Brain microvascular endothelial cell (primary cell): ENCODE measurements at regions not wholly inside any gene's neighbourhood (a gene's known extent, or its start where the extent isn't known, plus 50 kb on each side); places are given as distances from the start of the nearest gene placed in this dataset.

Source experiments
- DNase-seq: peaks from one replicate; pipeline ENCODE4 v3.0.0-alpha.2; 2020
- H3K27ac ChIP-seq: fragments of 250-450 bp; sonication (Bioruptor Pico); 2 replicates; pipeline ENCODE4 v1.5.1; 2020; ENCODE audit warnings: mild to moderate bottlenecking, moderate library complexity
- H3K27me3 ChIP-seq: fragments of 250-450 bp; sonication (Bioruptor Pico); replicated peaks from 2 replicates; pipeline ENCODE4 v1.5.1; 2020; ENCODE audit warnings: mild to moderate bottlenecking
- H3K36me3 ChIP-seq: fragments of 250-450 bp; sonication (Bioruptor Pico); replicated peaks from 2 replicates; pipeline ENCODE4 v1.5.1; 2020; ENCODE audit warnings: mild to moderate bottlenecking
- H3K4me3 ChIP-seq: 2 replicates; pipeline ENCODE4 v1.5.1; 2011; ENCODE audit warnings: low read depth, mild to moderate bottlenecking, control low read depth, low read length, moderate library complexity
- in situ Hi-C: cut with HindIII; loops from 2 replicates; pipeline ENCODE4 v1.10.0; 2017; ENCODE audit warnings: low sequenced_read_pairs, low pct_ligation_motif_present
- TF ChIP-seq, protein P1 (sequence below): IDR thresholded peaks from 2 replicates; pipeline ENCODE4 v1.5.1; 2011; ENCODE audit warnings: low read depth, mild to moderate bottlenecking, moderate library complexity, low read length, control low read depth, inconsistent platforms; ENCODE audit errors: missing control alignments

GRCh38 chr2:41944220-41944880 is 103.5 kb upstream of the PKDCC start:
- TF ChIP-seq, protein P1, sequence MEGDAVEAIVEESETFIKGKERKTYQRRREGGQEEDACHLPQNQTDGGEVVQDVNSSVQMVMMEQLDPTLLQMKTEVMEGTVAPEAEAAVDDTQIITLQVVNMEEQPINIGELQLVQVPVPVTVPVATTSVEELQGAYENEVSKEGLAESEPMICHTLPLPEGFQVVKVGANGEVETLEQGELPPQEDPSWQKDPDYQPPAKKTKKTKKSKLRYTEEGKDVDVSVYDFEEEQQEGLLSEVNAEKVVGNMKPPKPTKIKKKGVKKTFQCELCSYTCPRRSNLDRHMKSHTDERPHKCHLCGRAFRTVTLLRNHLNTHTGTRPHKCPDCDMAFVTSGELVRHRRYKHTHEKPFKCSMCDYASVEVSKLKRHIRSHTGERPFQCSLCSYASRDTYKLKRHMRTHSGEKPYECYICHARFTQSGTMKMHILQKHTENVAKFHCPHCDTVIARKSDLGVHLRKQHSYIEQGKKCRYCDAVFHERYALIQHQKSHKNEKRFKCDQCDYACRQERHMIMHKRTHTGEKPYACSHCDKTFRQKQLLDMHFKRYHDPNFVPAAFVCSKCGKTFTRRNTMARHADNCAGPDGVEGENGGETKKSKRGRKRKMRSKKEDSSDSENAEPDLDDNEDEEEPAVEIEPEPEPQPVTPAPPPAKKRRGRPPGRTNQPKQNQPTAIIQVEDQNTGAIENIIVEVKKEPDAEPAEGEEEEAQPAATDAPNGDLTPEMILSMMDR, result no peak
- in situ Hi-C loops, result no loop called here
- H3K27ac ChIP-seq, result no peak overlapping the region
- DNase-seq, result no peak
- no peak overlapping the region for H3K4me3 ChIP-seq
- H3K27me3 ChIP-seq, result no peaks in the 10 kb centered on the region
- H3K36me3 ChIP-seq, result no peaks in the 10 kb centered on the region

GRCh38 chr2:41947701-41948396 is 100.0 kb upstream of the PKDCC start:
- Histone ChIP-seq H3K4me3 (no peak overlapping the region), H3K36me3 (no peaks in the 10 kb centered on the region), H3K27ac (no peak overlapping the region), H3K27me3 (no peaks in the 10 kb centered on the region)
- in situ Hi-C loops, result no loop called here
- TF ChIP-seq, protein P1, result no peak
- no peak for DNase-seq

- H3K27ac ChIP-seq, result no peak overlapping the region
- no peak overlapping the region for H3K4me3 ChIP-seq
- TF ChIP-seq, protein P1, result no peak
- no peaks in the 10 kb centered on the region for H3K36me3 ChIP-seq
- in situ Hi-C loops, result no loop called here
- DNase-seq, result no peak
- H3K27me3 ChIP-seq, result no peaks in the 10 kb centered on the region
These were observed 99.4 kb upstream of the PKDCC start for GRCh38 chr2:41948397-41948763.

DNA sequence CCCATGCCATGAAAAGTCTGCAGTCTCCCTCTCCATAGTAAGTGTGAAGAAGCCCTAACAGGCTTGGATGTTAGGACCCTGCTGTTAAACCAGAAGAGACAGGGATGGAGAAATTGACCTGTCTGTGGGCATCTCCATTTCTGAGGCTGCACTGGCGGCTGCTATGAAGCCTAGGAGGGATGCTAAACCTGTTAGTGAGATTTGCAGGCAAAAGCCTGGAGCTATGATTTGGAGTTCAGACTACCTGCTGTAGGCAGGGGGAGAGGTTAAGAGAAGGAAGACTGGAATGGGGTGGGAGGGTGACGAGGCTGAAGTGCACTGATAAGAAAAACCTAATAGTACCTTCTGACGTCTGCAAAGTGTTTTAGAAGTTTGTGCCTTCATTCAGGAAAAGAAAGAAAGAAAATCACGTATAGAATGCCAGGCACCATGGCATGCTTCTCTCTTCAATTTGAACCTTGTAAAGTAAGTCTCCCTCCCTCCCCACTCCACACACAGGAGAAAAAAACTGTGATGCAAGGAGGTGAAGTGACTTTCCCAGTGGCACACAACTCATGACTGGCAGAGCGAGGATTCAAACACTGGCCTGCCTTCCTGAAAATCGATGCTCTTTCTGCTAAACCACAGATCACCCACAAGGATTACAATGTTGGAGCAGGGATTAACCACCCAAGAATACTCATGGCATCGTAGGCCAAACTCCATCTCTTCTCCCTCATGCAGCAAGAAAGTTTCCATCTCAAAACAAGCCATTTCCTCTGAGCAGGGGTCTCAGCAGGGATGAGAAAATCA is 98.5 kb upstream of the PKDCC start:
- Histone ChIP-seq H3K4me3 (no peak overlapping the region), H3K27ac (no peak overlapping the region), H3K27me3 (no peaks in the 10 kb centered on the region), H3K36me3 (no peaks in the 10 kb centered on the region)
- TF ChIP-seq, protein P1, result no peak
- DNase-seq, result no peak
- in situ Hi-C loops, result no loop called here

GRCh38 chr2:41949883-41950665 is 97.7 kb upstream of the PKDCC start:
- no peaks in the 10 kb centered on the region for H3K27me3 ChIP-seq
- in situ Hi-C loops, result no loop called here
- H3K27ac ChIP-seq, result no peak overlapping the region
- DNase-seq, result no peak
- TF ChIP-seq, protein P1, result no peak
- no peaks in the 10 kb centered on the region for H3K36me3 ChIP-seq
- H3K4me3 ChIP-seq, result no peak overlapping the region
